ENCODE measurements at regions not wholly inside any gene's neighbourhood (a gene's known extent, or its start where the extent isn't known, plus 50 kb on each side); places are given as distances from the start of the nearest gene placed in this dataset.
"Not testable (repeated sequence)": the region's sequence is repeated elsewhere in the genome, so short reads cannot be mapped to it uniquely, and the experiment has no call there.

DNA sequence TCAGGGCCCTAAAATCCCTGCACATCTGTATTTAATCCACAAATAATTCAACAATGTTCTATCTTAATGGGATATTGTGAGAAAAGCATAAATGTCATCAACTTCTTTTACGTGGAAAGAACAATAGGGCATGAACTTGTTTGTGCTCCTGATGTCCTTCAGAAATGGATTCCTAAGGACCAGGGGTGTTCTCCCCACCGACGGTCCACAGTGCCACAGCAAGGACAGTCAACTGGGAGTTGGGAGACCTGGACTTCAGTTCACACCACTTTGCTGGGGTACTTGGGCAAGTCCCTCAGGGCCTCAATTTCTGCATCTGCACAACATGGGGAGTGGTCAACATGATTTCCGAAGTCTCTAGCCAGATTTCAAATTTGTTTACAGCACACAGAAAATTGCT, 908.4 kb downstream of the RPIA start:
- not testable (repeated sequence) for TF ChIP-seq POLR2A, EP300, POLR2AphosphoS5 (IDR thresholded peaks at IDR 0.05)
- TF ChIP-seq, protein P1, sequence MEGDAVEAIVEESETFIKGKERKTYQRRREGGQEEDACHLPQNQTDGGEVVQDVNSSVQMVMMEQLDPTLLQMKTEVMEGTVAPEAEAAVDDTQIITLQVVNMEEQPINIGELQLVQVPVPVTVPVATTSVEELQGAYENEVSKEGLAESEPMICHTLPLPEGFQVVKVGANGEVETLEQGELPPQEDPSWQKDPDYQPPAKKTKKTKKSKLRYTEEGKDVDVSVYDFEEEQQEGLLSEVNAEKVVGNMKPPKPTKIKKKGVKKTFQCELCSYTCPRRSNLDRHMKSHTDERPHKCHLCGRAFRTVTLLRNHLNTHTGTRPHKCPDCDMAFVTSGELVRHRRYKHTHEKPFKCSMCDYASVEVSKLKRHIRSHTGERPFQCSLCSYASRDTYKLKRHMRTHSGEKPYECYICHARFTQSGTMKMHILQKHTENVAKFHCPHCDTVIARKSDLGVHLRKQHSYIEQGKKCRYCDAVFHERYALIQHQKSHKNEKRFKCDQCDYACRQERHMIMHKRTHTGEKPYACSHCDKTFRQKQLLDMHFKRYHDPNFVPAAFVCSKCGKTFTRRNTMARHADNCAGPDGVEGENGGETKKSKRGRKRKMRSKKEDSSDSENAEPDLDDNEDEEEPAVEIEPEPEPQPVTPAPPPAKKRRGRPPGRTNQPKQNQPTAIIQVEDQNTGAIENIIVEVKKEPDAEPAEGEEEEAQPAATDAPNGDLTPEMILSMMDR (IDR thresholded peaks at IDR 0.05) = not testable (repeated sequence)

Measured in stomach (tissue), 4 donors.